ENCODE measurements at regions not wholly inside any gene's neighbourhood (a gene's known extent, or its start where the extent isn't known, plus 50 kb on each side); places are given as distances from the start of the nearest gene placed in this dataset.

GRCh38 chr3:117661818-117662095, 952.2 kb downstream of the TUSC7 start:
- in situ Hi-C loops (cut with HindIII; ENCODE audit: low sequenced_read_pairs), result no loop called here
- no peak for DNase-seq (ENCODE audit: low read depth, low spot score)
- no peak for TF ChIP-seq CTCF (IDR thresholded peaks at IDR 0.05; ENCODE audit: low read depth, low read length)
- no peak overlapping the region for H3K4me3 ChIP-seq (ENCODE audit: low read depth, low read length)

- no peak for DNase-seq (ENCODE audit: low read depth, low spot score)
- no peak for TF ChIP-seq CTCF (IDR thresholded peaks at IDR 0.05; ENCODE audit: low read depth, low read length)
Measured at GRCh38 chr3:117665296-117665695, 955.7 kb downstream of the TUSC7 start.

GRCh38 chr3:117666325-117666724, 956.7 kb downstream of the TUSC7 start:
- TF ChIP-seq CTCF (IDR thresholded peaks at IDR 0.05; ENCODE audit: low read depth, low read length), result no peak
- in situ Hi-C loops (cut with HindIII; ENCODE audit: low sequenced_read_pairs), result no loop called here

More at GRCh38 chr3:117665296-117665695, 955.7 kb downstream of the TUSC7 start:
- no peak overlapping the region for H3K4me3 ChIP-seq (ENCODE audit: low read depth, low read length)
- in situ Hi-C loops (cut with HindIII; ENCODE audit: low sequenced_read_pairs), result no loop called here

GRCh38 chr3:117666812-117667211, 957.2 kb downstream of the TUSC7 start:
- TF ChIP-seq CTCF (IDR thresholded peaks at IDR 0.05; ENCODE audit: low read depth, low read length), result no peak
- in situ Hi-C loops (cut with HindIII; ENCODE audit: low sequenced_read_pairs), result no loop called here
- no peak overlapping the region for H3K4me3 ChIP-seq (ENCODE audit: low read depth, low read length)
- DNase-seq (ENCODE audit: low read depth, low spot score), result no peak

More at GRCh38 chr3:117666325-117666724, 956.7 kb downstream of the TUSC7 start:
- no peak overlapping the region for H3K4me3 ChIP-seq (ENCODE audit: low read depth, low read length)
- no peak for DNase-seq (ENCODE audit: low read depth, low spot score)

- TF ChIP-seq CTCF (IDR thresholded peaks at IDR 0.05; ENCODE audit: low read depth, low read length), result no peak
- no peak for DNase-seq (ENCODE audit: low read depth, low spot score)
Measured at GRCh38 chr3:117669774-117670173, 960.2 kb downstream of the TUSC7 start.

GRCh38 chr3:117671722-117672318, 962.2 kb downstream of the TUSC7 start:
- in situ Hi-C loops (cut with HindIII; ENCODE audit: low sequenced_read_pairs), result no loop called here

More at GRCh38 chr3:117669774-117670173, 960.2 kb downstream of the TUSC7 start:
- H3K4me3 ChIP-seq (ENCODE audit: low read depth, low read length), result no peak overlapping the region
- in situ Hi-C loops (cut with HindIII; ENCODE audit: low sequenced_read_pairs), result no loop called here

More at GRCh38 chr3:117671722-117672318, 962.2 kb downstream of the TUSC7 start:
- H3K4me3 ChIP-seq (ENCODE audit: low read depth, low read length), result no peak overlapping the region
- no peak for TF ChIP-seq CTCF (IDR thresholded peaks at IDR 0.05; ENCODE audit: low read depth, low read length)
- DNase-seq (ENCODE audit: low read depth, low spot score), result no peak

Data from astrocyte of the spinal cord (primary cell).